GM12878 (cell line): ENCODE measurements at regions not wholly inside any gene's neighbourhood (a gene's known extent, or its start where the extent isn't known, plus 50 kb on each side); places are given as distances from the start of the nearest gene placed in this dataset.

Source experiments
- ATAC-seq: fragments of 200-7000 bp; cut with Tn5 transposase; 3 replicates; pipeline ENCODE4 v1.9.1; 2020; ENCODE audit warnings: mild to moderate bottlenecking, moderate library complexity
- BruUV-seq: library from RNA; stranded (reverse); fragments of 400-500 nt; replicated peaks from 2 replicates; lab custom pipeline; 2021; lab: Mats Ljungman, UMichigan
- CTCF ChIA-PET: fragments of 300-600 bp; sonication (Branson Sonifier 250); formaldehyde crosslinking; extraction: SDS; loops from one replicate; lab custom pipeline; 2021; ENCODE audit warnings: inconsistent platforms; lab: Yijun Ruan, JAX
- POLR2A ChIA-PET: fragments of 350-600 bp; formaldehyde crosslinking; extraction: SDS; loops from one replicate; lab custom pipeline; 2021; ENCODE audit warnings: inconsistent platforms; lab: Charles Lee
- RAD21 ChIA-PET: fragments of 300-600 bp; sonication (Branson Sonifier 250); formaldehyde crosslinking; loops from one replicate; lab custom pipeline; 2023; ENCODE audit warnings: antibody characterized with exemption; ENCODE audit not compliant: unreplicated experiment; lab: Charles Lee
- SMC1A ChIA-PET: fragments of 300-600 bp; sonication (Branson Sonifier 250); formaldehyde crosslinking; loops from one replicate; lab custom pipeline; 2023; ENCODE audit not compliant: unreplicated experiment, uncharacterized antibody; lab: Charles Lee
- DNase-seq: peaks from one replicate; pipeline ENCODE4 v3.0.0-alpha.2; 2011; ENCODE audit warnings: low read depth, low spot score
- FAIRE-seq: peaks from 3 replicates; lab custom pipeline; 2011; peaks lifted over from hg19 to GRCh38; lab: Jason Lieb, UNC
- H2AFZ ChIP-seq: 2 replicates; pipeline ENCODE4 v1.6.0; 2011; ENCODE audit warnings: low read depth, low read length, control low read depth; ENCODE audit not compliant: control insufficient read depth
- H3K27ac ChIP-seq: 2 replicates; pipeline ENCODE4 v1.5.1; 2011; ENCODE audit warnings: control low read depth; ENCODE audit not compliant: control insufficient read depth, insufficient read depth
- H3K27me3 ChIP-seq, 2 experiments: replicated peaks in 1 of 2; 2 replicates each; pipeline versions ENCODE4 v1.6.0 to v1.6.1; 2011; ENCODE audit warnings: low read length in 1 of 2; ENCODE audit not compliant: control insufficient read depth in 2 of 2, insufficient read depth in 2 of 2
- H3K36me3 ChIP-seq, 2 experiments: 2 replicates each; pipeline ENCODE4 v1.5.1; 2011; ENCODE audit warnings: low read length in 1 of 2; ENCODE audit not compliant: control insufficient read depth in 2 of 2, insufficient read depth in 2 of 2
- H3K4me1 ChIP-seq: 2 replicates; pipeline ENCODE4 v1.6.1; 2011; ENCODE audit warnings: mild to moderate bottlenecking, low read length, moderate library complexity, mixed read lengths; ENCODE audit not compliant: control insufficient read depth, insufficient read depth
- H3K4me2 ChIP-seq: 2 replicates; pipeline ENCODE4 v1.6.0; 2011; ENCODE audit warnings: control low read depth; ENCODE audit not compliant: control insufficient read depth, insufficient read depth
- H3K4me3 ChIP-seq: fragments of 200-600 bp; sonication (generic); 2 replicates; pipeline ENCODE4 v1.5.1; 2016
- H3K79me2 ChIP-seq: 2 replicates; pipeline ENCODE4 v1.6.0; 2011; ENCODE audit warnings: low read length; ENCODE audit not compliant: control insufficient read depth, insufficient read depth
- H3K9ac ChIP-seq: 2 replicates; pipeline ENCODE4 v1.8.0; 2011; ENCODE audit warnings: low read length, control low read depth, mixed read lengths; ENCODE audit not compliant: control insufficient read depth, insufficient read depth
- H3K9me3 ChIP-seq: replicated peaks from 3 replicates; pipeline ENCODE4 v1.5.1; 2011; ENCODE audit warnings: mild to moderate bottlenecking, low read length; ENCODE audit not compliant: control insufficient read depth, insufficient read depth
- H4K20me1 ChIP-seq: 2 replicates; pipeline ENCODE4 v1.6.0; 2011; ENCODE audit not compliant: control insufficient read depth, insufficient read depth
- ATF7 ChIP-seq: fragments of 450-650 bp; IDR thresholded peaks from 2 replicates; pipeline ENCODE4 v1.6.1; 2016; ENCODE audit warnings: low read depth, mild to moderate bottlenecking
- CBFB ChIP-seq: IDR thresholded peaks from 2 replicates; pipeline ENCODE4 v1.6.1; 2016; ENCODE audit warnings: antibody characterized with exemption, low read depth
- CBX5 ChIP-seq: sonication (generic); IDR thresholded peaks from 2 replicates; pipeline ENCODE4 v1.6.1; 2016; ENCODE audit warnings: low read depth, moderate library complexity, mild to moderate bottlenecking, inconsistent platforms
- DPF2 ChIP-seq: fragments of 450-650 bp; IDR thresholded peaks from 2 replicates; pipeline ENCODE4 v1.6.1; 2017; ENCODE audit warnings: mild to moderate bottlenecking
- EZH2 ChIP-seq: IDR thresholded peaks from 2 replicates; pipeline ENCODE4 v1.6.1; 2012; ENCODE audit warnings: low read depth, mild to moderate bottlenecking, control low read depth, inconsistent platforms, low read length, borderline replicate concordance; ENCODE audit not compliant: control insufficient read depth
- FOS ChIP-seq: IDR thresholded peaks from 3 replicates; pipeline ENCODE4 v1.6.1; 2011; ENCODE audit warnings: borderline replicate concordance; ENCODE audit not compliant: insufficient read length; ENCODE audit errors: extremely low read depth
- GATAD2B ChIP-seq: fragments of 450-650 bp; conservative IDR thresholded peaks from 2 replicates; pipeline ENCODE4 v1.6.1; 2017; ENCODE audit warnings: low read depth, mild to moderate bottlenecking, moderate library complexity
- KDM1A ChIP-seq: fragments of 200-600 bp; sonication (generic); IDR thresholded peaks from 2 replicates; pipeline ENCODE4 v1.6.1; 2016; ENCODE audit warnings: borderline replicate concordance
- LARP7 ChIP-seq: fragments of 450-650 bp; IDR thresholded peaks from 2 replicates; pipeline ENCODE4 v1.6.1; 2017; ENCODE audit warnings: mild to moderate bottlenecking
- MTA3 ChIP-seq: IDR thresholded peaks from 2 replicates; pipeline ENCODE4 v1.6.1; 2012; ENCODE audit warnings: low read length, inconsistent platforms, borderline replicate concordance
- NFIC ChIP-seq: IDR thresholded peaks from 2 replicates; pipeline ENCODE4 v1.6.1; 2012; ENCODE audit warnings: low read depth, mild to moderate bottlenecking, inconsistent platforms, low read length, moderate library complexity
- NR2C2 ChIP-seq: IDR thresholded peaks from 2 replicates; pipeline ENCODE4 v1.6.1; 2011; ENCODE audit warnings: borderline replicate concordance, low read depth; ENCODE audit not compliant: control insufficient read depth, insufficient read length
- PBX3 ChIP-seq: IDR thresholded peaks from 2 replicates; pipeline ENCODE4 v1.6.1; 2011; ENCODE audit warnings: mild to moderate bottlenecking, low read depth, low read length, moderate library complexity; ENCODE audit not compliant: insufficient replicate concordance
- REST ChIP-seq: IDR thresholded peaks from 2 replicates; pipeline ENCODE4 v1.6.1; 2012; ENCODE audit warnings: mild to moderate bottlenecking, low read depth, low read length
- SUZ12 ChIP-seq: fragments of 200-600 bp; sonication (generic); IDR thresholded peaks from one replicate; pipeline ENCODE4 v1.6.1; 2018; ENCODE audit warnings: antibody characterized with exemption, mild to moderate bottlenecking; ENCODE audit not compliant: unreplicated experiment
- USF1 ChIP-seq: IDR thresholded peaks from 2 replicates; pipeline ENCODE4 v1.6.1; 2011; ENCODE audit warnings: borderline replicate concordance, low read depth, mild to moderate bottlenecking, moderate library complexity, mixed read lengths, low read length; ENCODE audit not compliant: insufficient read depth; ENCODE audit errors: extremely low read length
- YBX1 ChIP-seq: fragments of 450-650 bp; IDR thresholded peaks from 2 replicates; pipeline ENCODE4 v1.6.1; 2016; ENCODE audit warnings: antibody characterized with exemption
- ZNF24 ChIP-seq: fragments of 450-650 bp; IDR thresholded peaks from 2 replicates; pipeline ENCODE4 v1.6.1; 2017; ENCODE audit warnings: antibody characterized with exemption, mild to moderate bottlenecking
- WGBS: methylation state at CpG from one replicate; pipeline ENCODE4 v1.1.6; 2016; ENCODE audit warnings: low lambda C conversion rate; ENCODE audit not compliant: insufficient replicate concordance, insufficient coverage; ENCODE audit errors: missing lambda C conversion rate; 5-methylcytosine and 5-hydroxymethylcytosine counted together
- in situ Hi-C: fragments of 300-500 bp; cut with MboI; formaldehyde crosslinking; loops from 9 replicates; pipeline ENCODE4 v1.14.3; 2018; ENCODE audit warnings: mixed read lengths
- intact Hi-C: fragments of 100-400 bp; cut with micrococcal nuclease; formaldehyde crosslinking; loops from one replicate; pipeline ENCODE4 v1.14.2; 2022; ENCODE audit not compliant: unreplicated experiment
- TF ChIP-seq, protein P1 (sequence below): fragments of 450-650 bp; conservative IDR thresholded peaks from 2 replicates; pipeline ENCODE4 v1.6.1; 2017; ENCODE audit warnings: mild to moderate bottlenecking, moderate library complexity

- Histone ChIP-seq H4K20me1 (no peaks in the 10 kb centered on the region), H3K36me3 (no peaks in the 10 kb centered on the region), H3K9ac (no peak overlapping the region), H3K4me3 (no peak overlapping the region), H3K4me2 (no peak overlapping the region), H3K9me3 (no peaks in the 10 kb centered on the region), H3K79me2 (no peaks in the 10 kb centered on the region), H3K27ac (no peak overlapping the region), H2AFZ (no peak overlapping the region), H3K4me1 (no peaks in the 10 kb centered on the region), H3K27me3 (no peaks in the 10 kb centered on the region)
- 18% methylated on average over 2 of the region's 3 CpGs for WGBS
- SMC1A ChIA-PET, result interaction anchor here (1.0 to 1.3 kb wide), 2 partner anchors 12 to 29 kb away, joined by 3 to 4 read pairs; no protein-coding TSS in a partner anchor
- CTCF ChIA-PET, result interaction anchor here (1.2 to 2.9 kb wide), 4 partner anchors 18 to 317 kb away, joined by 3 to 11 read pairs (median 6); no protein-coding TSS in a partner anchor
- RAD21 ChIA-PET, result interaction anchor here (0.9 kb wide), 1 partner anchor 1284 kb away, joined by 3 read pairs; no protein-coding TSS in a partner anchor
- ATAC-seq (no peak), DNase-seq (no peak), FAIRE-seq (no peak)
- POLR2A ChIA-PET, result no interaction called here
- in situ Hi-C loops (no loop called here), intact Hi-C loops (no loop called here)
- no TSS peak for BruUV-seq
- TF ChIP-seq, protein P1, sequence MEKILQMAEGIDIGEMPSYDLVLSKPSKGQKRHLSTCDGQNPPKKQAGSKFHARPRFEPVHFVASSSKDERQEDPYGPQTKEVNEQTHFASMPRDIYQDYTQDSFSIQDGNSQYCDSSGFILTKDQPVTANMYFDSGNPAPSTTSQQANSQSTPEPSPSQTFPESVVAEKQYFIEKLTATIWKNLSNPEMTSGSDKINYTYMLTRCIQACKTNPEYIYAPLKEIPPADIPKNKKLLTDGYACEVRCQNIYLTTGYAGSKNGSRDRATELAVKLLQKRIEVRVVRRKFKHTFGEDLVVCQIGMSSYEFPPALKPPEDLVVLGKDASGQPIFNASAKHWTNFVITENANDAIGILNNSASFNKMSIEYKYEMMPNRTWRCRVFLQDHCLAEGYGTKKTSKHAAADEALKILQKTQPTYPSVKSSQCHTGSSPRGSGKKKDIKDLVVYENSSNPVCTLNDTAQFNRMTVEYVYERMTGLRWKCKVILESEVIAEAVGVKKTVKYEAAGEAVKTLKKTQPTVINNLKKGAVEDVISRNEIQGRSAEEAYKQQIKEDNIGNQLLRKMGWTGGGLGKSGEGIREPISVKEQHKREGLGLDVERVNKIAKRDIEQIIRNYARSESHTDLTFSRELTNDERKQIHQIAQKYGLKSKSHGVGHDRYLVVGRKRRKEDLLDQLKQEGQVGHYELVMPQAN, result no peak
- TF ChIP-seq FOS (no peak), USF1 (no peak), ZNF24 (no peak), MTA3 (no peak), PBX3 (no peak), KDM1A (no peak), GATAD2B (no peak), NR2C2 (no peak), CBFB (no peak), CBX5 (no peak), NFIC (no peak), LARP7 (no peak), EZH2 (no peak), YBX1 (no peak), DPF2 (no peak), REST (no peak), ATF7 (no peak), SUZ12 (no peak)
Observed at GRCh38 chr6:148147463-148147830, 195.2 kb upstream of the SASH1 start.
